GM13977 (cell line): ENCODE measurements at regions not wholly inside any gene's neighbourhood (a gene's known extent, or its start where the extent isn't known, plus 50 kb on each side); places are given as distances from the start of the nearest gene placed in this dataset.

Source experiments
- DNase-seq: peaks from one replicate; pipeline ENCODE4 v3.0.0; 2012; ENCODE audit warnings: low spot score
- in situ Hi-C: fragments of 300-500 bp; cut with MboI; formaldehyde crosslinking; loops from one replicate; pipeline ENCODE4 v1.12.0; 2022; ENCODE audit warnings: low sequenced_read_pairs, low pct_unique_long_range_greater_than_20kb, mixed read lengths, inconsistent platforms; ENCODE audit not compliant: unreplicated experiment
- TF ChIP-seq, protein P1 (sequence below): IDR thresholded peaks from 2 replicates; pipeline ENCODE4 v1.5.1; 2012; ENCODE audit warnings: mild to moderate bottlenecking, control low read depth; ENCODE audit not compliant: insufficient read depth; ENCODE audit errors: extremely low read depth, missing control alignments

DNA sequence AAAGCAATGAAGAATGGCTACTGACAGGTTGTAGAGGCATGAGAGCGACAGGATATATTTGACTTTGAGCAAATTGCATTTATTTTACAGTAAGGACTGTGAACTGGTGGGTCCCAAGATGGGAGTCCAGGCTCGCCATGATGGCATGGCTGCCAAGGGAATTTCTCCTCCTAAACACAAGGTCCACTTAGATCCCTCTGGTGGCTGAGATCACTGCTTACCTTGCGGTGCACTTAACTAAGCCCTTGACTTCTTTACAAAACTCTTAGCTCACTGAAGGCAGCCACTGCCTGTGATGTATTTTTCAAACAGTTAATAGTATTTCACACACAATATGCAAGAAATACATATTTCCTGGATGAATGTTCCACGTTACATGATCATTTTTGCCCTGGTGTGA is 50.3 kb upstream of the SORBS2 start:
- TF ChIP-seq, protein P1, sequence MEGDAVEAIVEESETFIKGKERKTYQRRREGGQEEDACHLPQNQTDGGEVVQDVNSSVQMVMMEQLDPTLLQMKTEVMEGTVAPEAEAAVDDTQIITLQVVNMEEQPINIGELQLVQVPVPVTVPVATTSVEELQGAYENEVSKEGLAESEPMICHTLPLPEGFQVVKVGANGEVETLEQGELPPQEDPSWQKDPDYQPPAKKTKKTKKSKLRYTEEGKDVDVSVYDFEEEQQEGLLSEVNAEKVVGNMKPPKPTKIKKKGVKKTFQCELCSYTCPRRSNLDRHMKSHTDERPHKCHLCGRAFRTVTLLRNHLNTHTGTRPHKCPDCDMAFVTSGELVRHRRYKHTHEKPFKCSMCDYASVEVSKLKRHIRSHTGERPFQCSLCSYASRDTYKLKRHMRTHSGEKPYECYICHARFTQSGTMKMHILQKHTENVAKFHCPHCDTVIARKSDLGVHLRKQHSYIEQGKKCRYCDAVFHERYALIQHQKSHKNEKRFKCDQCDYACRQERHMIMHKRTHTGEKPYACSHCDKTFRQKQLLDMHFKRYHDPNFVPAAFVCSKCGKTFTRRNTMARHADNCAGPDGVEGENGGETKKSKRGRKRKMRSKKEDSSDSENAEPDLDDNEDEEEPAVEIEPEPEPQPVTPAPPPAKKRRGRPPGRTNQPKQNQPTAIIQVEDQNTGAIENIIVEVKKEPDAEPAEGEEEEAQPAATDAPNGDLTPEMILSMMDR: no peak
- in situ Hi-C loops: no loop called here
- no peak for DNase-seq

- in situ Hi-C loops: no loop called here
- TF ChIP-seq, protein P1: no peak
- no peak for DNase-seq
These were observed 52.0 kb upstream of the SORBS2 start for GRCh38 chr4:185863946-185864345.

GRCh38 chr4:185865901-185866328 is 53.9 kb upstream of the SORBS2 start:
- in situ Hi-C loops: no loop called here
- TF ChIP-seq, protein P1: no peak
- DNase-seq: no peak

- in situ Hi-C loops: no loop called here
- TF ChIP-seq, protein P1: no peak
- no peak for DNase-seq
These were observed 55.8 kb upstream of the SORBS2 start for GRCh38 chr4:185867770-185868169.

DNA sequence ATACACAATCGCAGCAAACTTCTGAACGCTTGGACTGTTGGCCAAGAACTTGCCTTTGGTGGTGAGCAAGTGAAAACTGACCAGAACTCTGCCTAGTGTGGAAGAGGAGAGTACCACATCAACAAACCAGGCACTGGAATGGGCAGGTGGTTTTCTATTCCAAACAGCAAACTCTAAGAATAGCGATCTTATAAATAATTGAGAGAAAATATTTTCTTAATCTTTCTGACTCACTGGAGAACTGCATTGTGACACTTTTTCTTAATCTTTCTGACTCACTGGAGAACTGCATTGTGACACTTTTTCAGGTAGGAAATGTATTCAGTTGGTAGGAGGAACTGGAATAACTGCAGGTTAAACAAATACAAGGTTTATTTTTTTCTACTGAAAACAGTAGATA is 57.0 kb upstream of the SORBS2 start:
- TF ChIP-seq, protein P1: no peak
- in situ Hi-C loops: no loop called here

DNA sequence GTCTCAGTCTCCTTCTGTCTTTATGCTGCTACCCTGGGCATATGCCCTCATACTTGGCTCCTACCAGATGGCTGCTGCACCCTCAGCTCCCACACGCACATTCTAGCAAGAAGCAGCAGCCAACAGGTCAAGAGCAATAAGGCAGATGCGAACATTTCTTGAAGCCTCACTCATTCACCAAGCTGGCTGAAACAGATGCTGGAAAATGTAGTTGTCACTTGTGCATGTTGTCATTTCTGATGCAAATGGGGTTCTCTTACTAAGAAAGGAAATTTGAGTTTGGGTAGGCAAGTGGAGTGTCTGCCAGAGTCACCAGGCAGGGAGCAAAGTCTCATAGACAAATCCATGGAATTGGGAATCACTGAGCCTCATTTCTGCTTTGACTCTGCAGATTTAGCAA is 57.4 kb upstream of the SORBS2 start:
- TF ChIP-seq, protein P1: no peak
- in situ Hi-C loops: no loop called here
- no peak for DNase-seq

More for the DNA sequence above, 57.0 kb upstream of the SORBS2 start:
- no peak for DNase-seq

DNA sequence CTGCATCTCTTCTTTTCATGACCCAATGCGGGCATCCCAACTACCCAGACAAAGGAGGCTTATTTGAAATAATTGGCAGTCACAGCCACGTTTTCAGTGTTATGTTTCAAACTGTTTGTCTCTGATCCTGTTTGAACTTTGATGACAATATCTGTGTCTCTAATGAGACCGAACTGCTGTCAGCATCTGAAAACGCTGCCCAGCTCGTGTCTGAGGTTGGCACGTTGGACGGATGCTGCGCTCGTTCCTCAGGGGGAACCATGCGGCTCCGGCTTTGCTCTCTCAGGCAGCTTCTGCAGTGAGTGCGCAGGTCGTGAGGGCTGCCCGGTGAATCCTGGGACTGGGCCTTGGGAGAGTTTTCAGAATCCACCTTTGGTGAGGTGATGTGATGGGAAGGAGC is 58.4 kb upstream of the SORBS2 start:
- no peak for DNase-seq
- TF ChIP-seq, protein P1: no peak
- in situ Hi-C loops: no loop called here
